Germinal center (tissue), 1 donor: ENCODE measurements at regions not wholly inside any gene's neighbourhood (a gene's known extent, or its start where the extent isn't known, plus 50 kb on each side); places are given as distances from the start of the nearest gene placed in this dataset.

Source experiments
- DNase-seq: peaks from one replicate; pipeline ENCODE4 v3.0.0; 2012; ENCODE audit warnings: mixed read lengths, low spot score

DNA sequence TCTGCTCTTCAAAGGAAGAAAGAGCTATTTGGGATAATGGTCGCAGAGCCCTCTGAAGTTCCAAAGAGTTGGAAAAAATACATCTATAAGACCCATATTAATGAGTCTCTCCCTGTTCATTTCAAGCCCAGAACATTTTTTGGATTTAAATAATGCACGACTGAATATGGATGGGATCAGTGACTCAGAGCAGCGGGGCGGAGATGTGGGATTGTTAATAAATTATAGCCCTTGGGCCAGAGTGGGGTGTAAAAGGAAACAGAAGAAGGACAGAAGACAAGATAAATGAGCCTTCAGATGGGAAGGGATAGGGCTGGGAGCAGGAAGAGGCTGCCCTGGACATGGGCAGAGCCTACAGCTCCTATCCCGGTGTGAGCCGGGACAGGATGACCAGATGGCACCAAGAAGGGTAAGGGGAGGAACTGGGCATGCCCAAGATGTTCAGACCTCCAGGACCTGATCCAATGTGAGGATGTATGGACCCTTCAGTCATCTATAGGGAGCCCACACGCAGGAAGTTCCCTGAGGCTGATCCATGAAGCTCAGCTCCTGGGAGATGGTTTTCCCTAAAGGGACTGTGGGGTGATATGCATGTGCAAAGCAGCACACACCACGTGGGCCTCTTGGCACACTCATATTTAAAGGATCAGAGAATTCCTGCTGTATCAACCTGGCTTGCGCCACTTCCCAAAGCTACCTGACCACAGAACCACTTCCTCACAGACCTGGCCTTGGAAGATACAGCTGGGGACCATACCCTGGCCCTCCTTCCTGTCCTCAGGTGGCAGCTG, 96.1 kb upstream of the PLXNA4 start:
- no peak for DNase-seq

DNA sequence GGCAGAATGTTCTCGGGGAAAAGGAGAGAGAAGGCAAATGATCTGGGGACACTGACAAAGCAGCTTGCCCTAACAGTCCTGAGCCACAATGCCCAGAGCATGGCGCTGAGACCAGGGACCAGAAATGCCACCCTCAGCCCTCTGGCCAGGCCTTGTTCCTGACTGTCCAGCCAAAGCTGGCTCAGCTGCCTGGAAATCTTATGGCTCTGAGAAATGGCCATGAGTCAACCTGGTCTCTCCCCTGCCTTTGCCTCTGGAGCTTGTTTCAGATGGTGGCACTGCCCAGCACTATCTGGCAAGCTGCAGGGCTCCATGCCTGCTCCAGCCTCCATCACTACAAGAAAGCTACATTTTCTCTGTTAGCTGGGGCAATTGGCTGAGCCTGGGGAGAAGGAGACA, 90.5 kb upstream of the PLXNA4 start:
- no peak for DNase-seq

DNA sequence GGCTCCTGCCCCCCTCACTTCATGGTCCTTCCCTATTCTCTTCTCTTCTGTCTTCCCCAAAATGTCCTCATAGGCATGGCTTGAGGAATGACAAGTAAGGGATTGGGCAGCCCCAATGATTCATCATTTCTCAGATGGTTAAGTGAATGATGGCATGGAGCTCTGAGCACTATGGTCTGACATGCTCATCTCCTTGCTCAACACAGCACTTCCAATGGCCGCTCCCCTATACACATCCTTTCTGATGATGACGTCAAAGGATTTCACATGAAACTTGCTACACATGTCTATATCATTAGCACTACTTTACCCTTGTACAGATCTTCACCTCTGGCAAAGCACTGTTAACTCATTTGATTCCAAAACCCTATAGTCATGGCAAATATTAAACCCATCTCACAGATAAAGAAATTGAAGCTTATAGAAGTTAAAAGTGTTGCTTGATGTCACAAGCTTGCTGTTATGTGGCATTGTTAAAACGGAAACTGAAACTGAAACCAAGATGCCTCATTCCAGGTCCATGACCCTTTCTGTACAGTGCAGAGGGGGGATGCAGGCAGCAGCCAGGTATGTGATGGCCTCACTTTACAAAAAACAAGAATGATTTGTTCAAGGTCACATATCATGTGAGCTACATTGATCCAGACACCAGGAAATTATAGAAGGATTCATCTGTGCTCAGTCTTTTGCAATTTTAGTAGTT, 90.0 kb upstream of the PLXNA4 start:
- DNase-seq: no peak

DNA sequence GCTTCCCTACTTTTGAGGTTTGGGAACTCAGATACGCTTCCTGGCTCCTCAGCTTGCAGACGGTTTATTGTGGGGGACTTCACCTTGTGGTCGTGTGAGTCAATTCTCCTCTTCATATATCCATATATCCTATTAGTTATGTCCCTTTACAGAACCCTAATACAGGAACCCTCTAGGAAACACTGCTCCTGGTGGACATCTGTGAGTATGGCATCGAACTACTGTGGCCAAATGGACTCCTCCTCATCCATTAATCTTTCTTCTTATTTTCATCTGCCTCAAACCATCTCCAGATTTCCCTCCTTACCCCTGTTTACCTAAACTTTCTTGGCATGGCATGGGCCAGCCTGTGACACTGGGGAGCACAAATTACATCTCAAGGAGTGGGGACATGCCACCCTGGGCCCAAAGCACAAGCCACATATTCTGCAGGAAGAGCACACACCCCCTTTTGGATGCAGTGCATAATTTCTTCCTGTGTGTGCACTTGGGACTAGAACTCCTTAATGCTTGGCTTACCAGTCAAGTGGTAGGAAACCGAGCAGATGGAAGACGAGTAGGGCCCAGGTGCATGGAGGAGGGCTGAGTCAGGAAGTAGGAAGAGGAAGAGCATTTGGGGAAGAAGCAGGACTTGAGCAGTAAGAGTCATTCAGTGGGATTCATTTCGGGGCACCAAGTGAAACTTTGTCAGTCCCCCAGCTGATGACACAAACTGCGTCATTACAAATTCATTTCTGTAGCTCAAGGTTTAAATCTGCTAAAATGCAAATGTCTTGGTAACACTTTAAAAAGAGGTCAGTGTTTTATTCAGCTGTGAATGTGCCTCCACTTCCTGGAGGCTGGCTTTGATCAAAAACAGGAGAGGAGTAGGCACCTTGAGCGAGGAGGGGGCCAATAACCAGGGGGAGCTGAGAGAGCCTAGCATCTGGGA, 80.8 kb upstream of the PLXNA4 start:
- peak; percentile 33 for DNase-seq

DNA sequence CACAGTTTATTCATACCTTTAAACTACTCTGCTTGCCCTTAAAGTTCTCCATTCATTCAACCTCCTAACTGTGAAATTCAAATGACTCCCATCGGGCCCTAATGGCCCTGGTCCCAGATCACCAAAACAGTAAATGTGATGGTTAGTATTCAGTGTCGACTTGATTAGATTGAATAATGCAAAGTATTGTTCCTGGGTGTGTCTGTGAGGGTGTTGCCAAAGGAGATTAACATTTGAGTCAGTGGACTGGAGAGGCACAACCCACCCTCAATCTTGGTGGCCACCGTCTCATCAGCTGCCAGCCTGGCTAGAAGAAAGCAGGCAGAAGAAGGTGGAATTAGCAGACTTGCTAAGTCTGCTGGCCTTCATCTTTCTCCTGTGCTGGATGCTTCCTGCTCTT, 80.1 kb upstream of the PLXNA4 start:
- no peak for DNase-seq

DNA sequence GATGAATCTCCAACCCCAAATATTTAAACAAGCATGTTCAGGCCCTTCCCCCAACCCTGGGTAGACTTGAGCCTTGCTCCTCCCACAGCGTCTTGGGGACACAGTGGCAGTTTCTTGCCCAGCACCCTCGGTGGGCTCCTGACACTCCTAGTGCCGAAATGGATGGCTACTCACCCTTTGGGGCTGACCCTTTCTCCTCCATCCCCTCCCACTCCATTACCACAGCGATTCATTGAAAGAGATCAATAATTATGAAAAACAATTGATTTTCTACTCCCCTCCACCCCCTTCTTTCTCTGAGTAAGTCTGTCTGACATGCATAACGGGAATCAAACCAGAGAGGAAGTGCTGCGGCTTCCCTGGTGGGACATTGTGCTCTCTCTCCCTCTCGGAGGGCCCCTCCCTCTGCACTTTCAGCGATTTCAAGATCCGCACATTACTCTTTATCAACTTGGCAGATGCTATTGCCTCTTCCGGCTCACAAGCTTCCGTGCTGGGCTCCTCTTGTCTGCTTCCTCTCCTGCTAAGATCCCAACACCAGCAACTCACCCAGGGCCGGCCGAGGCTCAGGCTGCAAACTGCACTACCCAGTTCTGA, 79.0 kb upstream of the PLXNA4 start:
- DNase-seq: peak; percentile 17

DNA sequence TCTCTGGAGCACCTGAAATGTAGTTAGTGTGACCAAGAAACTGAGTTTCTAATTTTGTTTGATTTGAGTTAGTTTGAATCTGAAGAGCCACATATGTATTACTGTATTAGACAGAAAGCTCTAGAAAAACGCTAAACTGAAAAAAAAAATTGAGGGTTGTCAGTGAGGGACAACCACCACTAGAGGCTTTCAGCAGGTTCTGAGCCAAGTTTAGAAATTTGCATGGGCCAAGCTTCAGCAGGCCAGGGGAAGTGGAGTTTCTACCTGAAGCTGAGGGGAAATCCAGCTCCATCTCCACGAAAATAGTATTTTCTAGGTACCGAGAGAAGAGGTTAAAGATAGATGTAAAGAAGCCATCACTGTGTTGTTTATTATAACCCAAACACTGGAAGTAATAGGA, 77.9 kb upstream of the PLXNA4 start:
- DNase-seq: peak; percentile 80

DNA sequence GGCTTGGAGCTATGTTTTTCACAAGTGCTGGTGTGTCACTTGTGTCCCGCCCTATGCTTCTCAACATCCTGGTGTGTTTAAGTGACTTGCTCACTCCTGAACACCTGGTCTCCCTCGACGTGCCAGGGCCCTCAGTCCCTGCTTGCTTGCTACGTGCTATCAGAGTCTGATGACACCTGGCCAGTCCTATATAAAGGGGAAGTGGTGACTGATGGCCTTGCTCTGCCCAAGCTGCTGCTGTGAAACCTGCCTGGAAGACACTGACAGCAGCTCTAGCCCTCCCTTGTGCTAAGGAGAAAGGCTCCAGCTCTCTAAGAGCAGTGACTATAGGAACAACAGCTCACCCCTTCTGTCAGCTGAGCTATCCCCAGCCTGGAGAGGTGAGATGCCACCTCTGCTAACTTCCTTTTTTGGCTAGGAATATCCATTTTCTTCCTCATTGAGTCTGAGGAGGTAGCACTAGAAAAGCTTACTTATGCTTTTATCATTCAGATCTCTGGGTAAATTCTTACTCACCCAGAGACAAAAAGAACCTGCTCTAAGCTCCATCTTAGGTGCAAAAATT, 77.2 kb upstream of the PLXNA4 start:
- peak; percentile 47 for DNase-seq

DNA sequence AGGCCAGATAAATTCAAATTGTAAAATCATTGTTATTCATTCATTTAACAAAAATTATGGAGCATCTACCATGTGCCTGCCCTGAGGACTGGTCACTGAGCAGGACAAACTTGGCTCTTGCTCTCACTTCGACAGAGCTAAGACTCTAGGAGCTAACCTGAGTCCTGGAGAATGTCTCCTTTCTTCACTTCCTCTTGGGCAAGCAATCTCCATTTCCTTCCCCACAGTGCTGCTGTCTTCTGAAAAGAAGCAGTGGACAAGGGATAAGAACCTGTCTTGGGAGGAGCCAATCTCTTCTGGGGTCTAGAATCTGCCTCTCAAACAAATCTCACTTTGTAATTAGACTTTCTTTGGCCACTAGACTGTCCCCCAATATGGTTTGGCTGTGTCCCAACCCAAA, 76.2 kb upstream of the PLXNA4 start:
- no peak for DNase-seq

DNA sequence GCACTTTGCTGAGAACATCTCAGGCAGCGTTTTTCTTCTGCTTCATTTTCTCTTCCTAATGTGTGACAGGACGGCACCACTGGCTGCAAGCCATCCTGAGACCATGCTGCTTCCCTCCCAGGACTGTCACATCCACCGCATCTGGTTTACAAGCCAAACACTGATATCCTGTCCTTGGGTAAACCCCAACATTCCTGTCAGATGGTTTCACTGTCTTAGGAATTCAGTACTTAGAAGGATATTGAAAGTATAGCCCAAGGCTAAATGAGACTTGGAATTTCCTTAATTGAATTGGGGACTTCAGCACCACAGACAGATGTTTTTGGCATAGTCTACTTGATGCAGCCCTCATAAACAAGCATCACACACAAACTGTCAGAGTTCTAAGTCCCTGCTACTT, 74.2 kb upstream of the PLXNA4 start:
- DNase-seq: no peak

DNA sequence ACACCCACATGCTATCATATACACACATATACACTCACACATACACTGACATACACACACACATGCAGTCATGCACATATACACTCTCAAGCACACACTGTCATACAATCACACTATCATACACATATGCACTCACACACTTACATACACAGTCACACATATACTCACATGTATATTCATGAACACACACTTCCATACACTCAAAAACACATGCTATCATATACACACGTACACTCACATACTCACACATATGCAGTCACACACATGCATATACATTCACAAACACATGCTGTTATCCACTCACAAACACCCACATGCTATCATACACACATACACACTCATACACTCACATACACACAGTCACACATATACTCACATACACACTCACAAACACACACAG, 71.0 kb upstream of the PLXNA4 start:
- no peak for DNase-seq

DNA sequence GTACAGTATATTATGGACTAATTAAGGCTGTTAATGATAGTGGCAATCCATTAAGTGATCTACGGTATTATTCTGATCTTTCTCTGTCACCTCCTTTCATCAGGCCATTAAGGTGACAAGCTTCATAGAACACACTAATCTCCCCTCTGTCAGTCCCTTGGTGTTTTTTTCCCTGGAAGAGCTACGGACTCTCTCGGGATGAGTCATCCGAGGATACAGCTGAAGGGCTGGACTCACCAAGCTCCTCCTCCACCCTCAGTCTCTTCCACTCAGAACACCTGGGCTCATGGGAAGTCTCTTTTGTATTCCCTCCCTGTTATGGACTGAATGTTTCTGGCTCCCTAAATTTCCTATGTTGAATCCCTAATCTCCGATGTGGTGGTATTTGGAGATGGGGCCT, 69.8 kb upstream of the PLXNA4 start:
- no peak for DNase-seq

DNA sequence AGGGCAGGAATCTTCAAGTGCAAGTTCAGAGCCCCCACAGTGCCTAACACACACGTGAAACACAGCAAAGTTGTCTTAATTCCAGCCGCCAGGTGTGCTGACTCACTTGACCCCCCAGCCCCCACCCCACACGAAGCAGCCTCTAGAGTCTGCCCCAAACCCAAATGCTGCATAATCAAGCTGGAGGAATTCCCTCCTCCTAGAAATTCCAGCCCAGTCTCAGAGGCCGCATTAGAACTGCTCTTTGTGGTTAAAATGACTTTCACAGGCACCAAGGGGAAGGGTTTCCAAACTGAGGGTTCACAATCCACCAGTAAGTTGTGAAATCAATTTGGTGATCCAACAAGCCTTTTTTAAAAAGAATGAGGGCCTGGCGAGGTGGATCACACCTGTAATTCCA, 67.0 kb upstream of the PLXNA4 start:
- DNase-seq: no peak

DNA sequence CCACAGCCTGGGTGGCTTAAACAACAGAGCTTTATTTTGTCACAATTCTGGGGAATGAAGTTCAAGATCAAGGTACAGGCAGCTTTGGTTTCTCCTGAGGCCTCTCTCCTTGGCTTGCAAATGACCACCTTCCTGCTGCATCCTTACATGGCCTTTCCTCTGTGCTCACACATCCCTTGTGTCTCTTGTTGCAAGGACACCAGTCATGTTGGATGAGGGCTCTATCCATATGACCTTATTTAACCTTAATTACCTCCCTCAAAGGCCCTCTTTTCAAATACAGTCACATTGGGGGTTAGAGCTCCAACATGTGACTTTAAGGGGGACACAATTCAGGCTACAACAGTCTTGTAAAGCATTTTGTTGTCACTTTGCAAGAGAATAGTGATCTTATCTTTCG, 65.0 kb upstream of the PLXNA4 start:
- no peak for DNase-seq

DNA sequence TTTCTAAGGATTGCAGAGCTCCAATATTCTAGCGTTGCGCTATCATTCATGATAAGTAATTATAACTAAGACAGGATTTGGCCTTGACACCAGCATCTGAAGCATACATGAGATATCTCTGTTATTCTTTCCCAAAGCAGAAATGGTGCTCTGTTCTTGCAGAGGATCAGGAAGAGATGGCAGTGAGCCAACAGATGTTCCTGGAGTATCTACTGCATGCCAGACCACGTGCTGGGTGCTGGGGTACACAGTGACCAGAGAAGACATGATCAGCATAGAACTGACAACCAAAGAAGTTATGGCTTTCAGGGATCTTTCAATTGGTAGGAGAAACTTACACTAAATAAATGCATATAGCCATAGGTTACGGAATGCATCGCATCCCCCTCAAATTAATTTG, 63.7 kb upstream of the PLXNA4 start:
- DNase-seq: no peak

DNA sequence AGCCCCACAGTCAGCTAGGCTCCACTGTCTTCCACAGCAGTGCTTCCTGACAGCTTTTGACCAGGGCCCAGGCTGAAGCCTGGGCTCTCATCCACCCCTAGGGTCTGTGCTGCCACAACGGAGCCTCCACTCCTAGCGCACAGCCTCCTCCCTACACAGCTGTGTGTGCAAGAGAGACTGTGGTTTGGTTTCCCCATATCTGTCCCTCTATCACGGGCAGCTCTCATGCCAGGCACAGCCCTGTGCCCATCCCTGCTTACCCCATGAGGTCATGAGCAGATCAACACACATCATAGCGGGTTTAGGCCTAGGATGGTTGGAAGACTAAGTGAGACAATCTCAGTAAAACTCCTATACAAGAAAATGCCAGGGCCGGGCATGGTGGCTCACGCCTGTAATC, 61.7 kb upstream of the PLXNA4 start:
- DNase-seq: no peak

DNA sequence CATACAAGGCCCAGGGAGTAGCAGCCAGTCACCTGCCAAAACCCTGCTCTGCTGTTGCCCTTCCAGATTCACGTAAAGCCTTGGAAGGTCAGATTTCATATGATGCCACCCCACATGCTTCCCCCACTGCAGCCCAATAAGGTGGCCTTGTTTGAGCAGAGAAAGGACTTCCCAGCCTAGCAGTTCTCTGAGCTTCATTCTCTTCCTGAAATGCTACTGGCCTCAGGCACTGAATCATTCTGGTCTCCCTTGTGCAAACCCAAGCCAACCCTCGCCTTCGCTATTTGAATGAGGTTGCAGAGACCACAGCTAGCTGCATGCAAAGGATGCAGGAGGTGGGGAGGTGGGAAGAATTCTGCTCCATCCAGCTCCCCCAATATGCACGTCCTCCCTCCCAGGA, 60.3 kb upstream of the PLXNA4 start:
- DNase-seq: no peak

DNA sequence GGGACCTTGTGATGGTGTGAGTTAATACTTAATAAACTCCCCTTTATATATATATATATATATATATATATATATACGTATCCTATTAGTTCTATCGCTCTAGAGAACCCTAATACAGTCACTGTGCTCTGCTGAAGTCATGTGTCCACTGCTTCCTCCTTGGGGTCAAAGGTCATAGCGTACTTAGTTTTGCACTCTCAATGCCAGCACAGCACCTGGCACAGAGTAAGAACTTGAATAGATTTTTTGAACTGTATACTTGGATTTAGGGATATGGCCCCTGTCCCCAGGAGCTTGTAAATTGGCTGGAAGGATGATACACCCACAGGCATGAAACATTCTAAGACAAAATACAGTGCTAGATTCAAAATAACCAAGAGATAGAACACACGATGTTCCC, 58.9 kb upstream of the PLXNA4 start:
- no peak for DNase-seq

DNA sequence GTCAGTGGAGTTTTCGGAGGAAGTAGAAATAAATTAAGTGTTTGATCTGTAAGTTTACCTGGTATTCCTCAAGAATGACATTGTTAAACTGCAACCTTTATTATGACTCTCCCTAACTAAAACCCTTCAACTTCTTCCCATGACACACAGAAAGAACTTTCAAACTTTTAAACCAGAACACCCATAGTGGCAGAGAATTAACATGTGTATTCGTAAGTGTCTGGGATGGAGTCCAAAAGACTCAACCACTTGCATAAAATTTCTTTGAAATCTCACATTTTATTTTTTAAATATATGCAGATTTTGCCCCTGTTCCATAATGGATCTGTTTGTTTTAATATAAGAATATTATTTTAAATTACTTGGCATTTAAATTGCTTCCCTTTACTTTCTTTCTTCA, 54.6 kb upstream of the PLXNA4 start:
- no peak for DNase-seq
